ENCODE measurements at regions not wholly inside any gene's neighbourhood (a gene's known extent, or its start where the extent isn't known, plus 50 kb on each side); places are given as distances from the start of the nearest gene placed in this dataset.
"Not testable (repeated sequence)": the region's sequence is repeated elsewhere in the genome, so short reads cannot be mapped to it uniquely, and the experiment has no call there.

DNA sequence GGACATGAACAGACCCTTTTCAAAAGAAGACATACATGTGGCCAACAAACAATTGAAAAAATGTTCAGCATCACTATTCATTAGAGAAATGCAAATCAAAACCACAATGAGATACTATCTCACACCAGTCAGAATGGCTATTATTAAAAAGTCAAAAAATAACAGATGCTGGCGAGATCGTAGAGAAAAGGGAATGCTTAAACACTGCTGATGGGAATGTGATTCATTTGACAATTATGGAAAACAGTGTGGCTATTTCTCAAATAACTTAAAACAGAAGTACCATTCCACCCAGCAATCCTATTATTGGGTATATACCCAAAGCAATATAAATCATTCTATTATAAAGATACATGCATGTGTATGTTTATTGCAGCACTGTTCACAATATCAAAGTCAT lies 281.8 kb upstream of the CDH5 start:
- TF ChIP-seq, protein P1, sequence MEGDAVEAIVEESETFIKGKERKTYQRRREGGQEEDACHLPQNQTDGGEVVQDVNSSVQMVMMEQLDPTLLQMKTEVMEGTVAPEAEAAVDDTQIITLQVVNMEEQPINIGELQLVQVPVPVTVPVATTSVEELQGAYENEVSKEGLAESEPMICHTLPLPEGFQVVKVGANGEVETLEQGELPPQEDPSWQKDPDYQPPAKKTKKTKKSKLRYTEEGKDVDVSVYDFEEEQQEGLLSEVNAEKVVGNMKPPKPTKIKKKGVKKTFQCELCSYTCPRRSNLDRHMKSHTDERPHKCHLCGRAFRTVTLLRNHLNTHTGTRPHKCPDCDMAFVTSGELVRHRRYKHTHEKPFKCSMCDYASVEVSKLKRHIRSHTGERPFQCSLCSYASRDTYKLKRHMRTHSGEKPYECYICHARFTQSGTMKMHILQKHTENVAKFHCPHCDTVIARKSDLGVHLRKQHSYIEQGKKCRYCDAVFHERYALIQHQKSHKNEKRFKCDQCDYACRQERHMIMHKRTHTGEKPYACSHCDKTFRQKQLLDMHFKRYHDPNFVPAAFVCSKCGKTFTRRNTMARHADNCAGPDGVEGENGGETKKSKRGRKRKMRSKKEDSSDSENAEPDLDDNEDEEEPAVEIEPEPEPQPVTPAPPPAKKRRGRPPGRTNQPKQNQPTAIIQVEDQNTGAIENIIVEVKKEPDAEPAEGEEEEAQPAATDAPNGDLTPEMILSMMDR (IDR thresholded peaks at IDR 0.05 in 2 of 3, conservative IDR thresholded peaks at IDR 0.05 in 1 of 3; ENCODE audit: borderline replicate concordance in 1 of 3, insufficient read depth in 1 of 3, low read depth in 2 of 3, low read length in 2 of 3): not testable (repeated sequence)
- not testable (repeated sequence) for TF ChIP-seq POLR2A (IDR thresholded peaks at IDR 0.05; ENCODE audit: borderline replicate concordance, extremely low read depth, insufficient read depth, insufficient read length); POLR2AphosphoS5 (IDR thresholded peaks at IDR 0.05; ENCODE audit: low read depth, low read length); ZFX (IDR thresholded peaks at IDR 0.05); SP1 (IDR thresholded peaks at IDR 0.05; ENCODE audit: low read depth); JUND (IDR thresholded peaks at IDR 0.05); EZH2phosphoT487 (IDR thresholded peaks at IDR 0.05; ENCODE audit: borderline replicate concordance); CBX3 (IDR thresholded peaks at IDR 0.05; ENCODE audit: low read depth); CEBPB (IDR thresholded peaks at IDR 0.05; ENCODE audit: low read depth); EZH2 (IDR thresholded peaks at IDR 0.05)
